Endothelial cell of umbilical vein (primary cell): ENCODE measurements at regions not wholly inside any gene's neighbourhood (a gene's known extent, or its start where the extent isn't known, plus 50 kb on each side); places are given as distances from the start of the nearest gene placed in this dataset.

Experiments
- BruUV-seq: library from RNA; stranded (reverse); fragments of 400-500 nt; replicated peaks from 2 replicates; lab custom pipeline; 2021; lab: Mats Ljungman, UMichigan
- CTCF ChIA-PET: fragments of 300-600, 350-600 bp; sonication (Branson Sonifier 250); formaldehyde crosslinking; loops from one replicate; lab custom pipeline; 2021; ENCODE audit warnings: antibody characterized with exemption, inconsistent platforms; lab: Charles Lee
- POLR2A ChIA-PET: fragments of 300-600, 350-600 bp; sonication (Branson Sonifier 250); formaldehyde crosslinking; loops from one replicate; lab custom pipeline; 2021; ENCODE audit warnings: antibody characterized with exemption, inconsistent platforms; lab: Charles Lee
- DNase-seq: peaks from one replicate; pipeline ENCODE4 v3.0.0-alpha.2; 2011; ENCODE audit warnings: low read depth, low spot score
- FAIRE-seq: peaks from 2 replicates; lab custom pipeline; 2011; peaks lifted over from hg19 to GRCh38; lab: Jason Lieb, UNC
- H2AFZ ChIP-seq: 2 replicates; pipeline ENCODE4 v1.6.0; 2012; ENCODE audit warnings: low read depth, low read length, control low read depth, inconsistent platforms
- H3K27ac ChIP-seq: 2 replicates; pipeline ENCODE4 v1.5.1; 2011; ENCODE audit warnings: low read depth, mild to moderate bottlenecking, control low read depth, low read length, moderate library complexity; ENCODE audit not compliant: insufficient read depth
- H3K27me3 ChIP-seq, 2 experiments: 2 replicates each; pipeline versions ENCODE4 v1.6.0 to v1.6.1; 2011; ENCODE audit warnings: low read length in 2 of 2, mixed read lengths in 1 of 2; ENCODE audit not compliant: control insufficient read depth in 2 of 2, insufficient read depth in 2 of 2
- H3K36me3 ChIP-seq, 2 experiments: 2 replicates in 1 of 2; 3 replicates in 1 of 2; pipeline ENCODE4 v1.5.1; 2011; ENCODE audit warnings: low read length in 2 of 2, mild to moderate bottlenecking in 1 of 2, moderate library complexity in 1 of 2; ENCODE audit not compliant: control insufficient read depth in 2 of 2, insufficient read depth in 2 of 2; ENCODE audit errors: extremely low read depth in 1 of 2
- H3K4me1 ChIP-seq: 3 replicates; pipeline ENCODE4 v1.5.1; 2011; ENCODE audit warnings: mild to moderate bottlenecking, low read length; ENCODE audit not compliant: control insufficient read depth, insufficient read depth; ENCODE audit errors: extremely low read depth
- H3K4me2 ChIP-seq: 2 replicates; pipeline ENCODE4 v1.6.1; 2011; ENCODE audit warnings: low read length, control low read depth, mixed read lengths; ENCODE audit not compliant: insufficient read depth
- H3K4me3 ChIP-seq, 3 experiments: fragments of 200-600 bp in 1 of 3; sonication (generic), shearing (Covaris generic) in 1 of 3; replicated peaks in 1 of 3; 2 replicates each; pipeline ENCODE4 v1.5.1; 2011 to 2016; ENCODE audit warnings: control low read depth in 3 of 3, low read length in 3 of 3, mild to moderate bottlenecking in 2 of 3, inconsistent platforms in 1 of 3, low read depth in 1 of 3, moderate library complexity in 1 of 3; ENCODE audit not compliant: insufficient read depth in 1 of 3
- H3K79me2 ChIP-seq: 2 replicates; pipeline ENCODE4 v1.6.0; 2012; ENCODE audit warnings: low read length, inconsistent platforms; ENCODE audit not compliant: control insufficient read depth, insufficient read depth
- H3K9ac ChIP-seq: replicated peaks from 2 replicates; pipeline ENCODE3; 2011; ENCODE audit warnings: low read length, control low read depth; ENCODE audit not compliant: insufficient read depth; ENCODE audit errors: extremely low read depth
- H3K9me1 ChIP-seq: replicated peaks from 3 replicates; pipeline ENCODE4 v1.6.0; 2011; ENCODE audit warnings: mild to moderate bottlenecking, low read length; ENCODE audit not compliant: control insufficient read depth, insufficient read depth; ENCODE audit errors: extremely low read depth
- H3K9me3 ChIP-seq: replicated peaks from 2 replicates; pipeline ENCODE4 v1.5.1; 2012; ENCODE audit warnings: low read length, inconsistent platforms; ENCODE audit not compliant: control insufficient read depth, insufficient read depth
- H4K20me1 ChIP-seq: replicated peaks from 2 replicates; pipeline ENCODE3; 2011; ENCODE audit warnings: mild to moderate bottlenecking, low read length; ENCODE audit not compliant: control insufficient read depth, insufficient read depth; ENCODE audit errors: extremely low read depth
- EZH2 ChIP-seq: IDR thresholded peaks from 2 replicates; pipeline ENCODE4 v1.6.1; 2012; ENCODE audit warnings: borderline replicate concordance, low read depth, mild to moderate bottlenecking, moderate library complexity, low read length, inconsistent platforms; ENCODE audit not compliant: severe bottlenecking
- FOS ChIP-seq: IDR thresholded peaks from 2 replicates; pipeline ENCODE4 v1.6.1; 2011; ENCODE audit warnings: mild to moderate bottlenecking, low read length, moderate library complexity, borderline replicate concordance; ENCODE audit not compliant: insufficient read depth
- GATA2 ChIP-seq: IDR thresholded peaks from 2 replicates; pipeline ENCODE4 v1.7.0; 2011; ENCODE audit warnings: low read depth, mild to moderate bottlenecking, moderate library complexity, mixed read lengths, low read length; ENCODE audit not compliant: insufficient read length, insufficient read depth
- JUN ChIP-seq: IDR thresholded peaks from 2 replicates; pipeline ENCODE4 v1.6.1; 2011; ENCODE audit warnings: borderline replicate concordance, low read depth; ENCODE audit not compliant: insufficient read length, insufficient read depth
- MYC ChIP-seq: IDR thresholded peaks from one replicate; pipeline ENCODE4 v1.6.1; 2011; ENCODE audit warnings: mild to moderate bottlenecking, low read depth, low read length
- POLR2A ChIP-seq: IDR thresholded peaks from 2 replicates; pipeline ENCODE4 v1.6.1; 2012; ENCODE audit warnings: low read depth, mild to moderate bottlenecking, control low read depth, low read length
- POLR2AphosphoS5 ChIP-seq: IDR thresholded peaks from 2 replicates; pipeline ENCODE4 v1.6.1; 2012; ENCODE audit warnings: low read depth, mild to moderate bottlenecking, control low read depth, low read length, moderate library complexity; ENCODE audit not compliant: insufficient read depth
- dilution Hi-C: fragments of 300-500 bp; cut with MboI; formaldehyde crosslinking; loops from one replicate; pipeline ENCODE4 v1.15.0; 2019; ENCODE audit warnings: low sequenced_read_pairs; ENCODE audit not compliant: extremely low pct_ligation_motif_present
- intact Hi-C: fragments of 100-400 bp; cut with micrococcal nuclease; formaldehyde crosslinking; loops from one replicate; pipeline ENCODE4 v1.10.0; 2022
- TF ChIP-seq, protein P1 (sequence below): IDR thresholded peaks from 2 replicates; pipeline ENCODE4 v1.6.1; 2011; ENCODE audit not compliant: insufficient read depth, insufficient read length
- TF ChIP-seq, protein P2 (sequence below), 2 donors: IDR thresholded peaks; 1 replicate in 1 of 2; 2 replicates in 1 of 2; pipeline ENCODE4 v1.5.1; 2011; ENCODE audit warnings: low read length in 2 of 2, mild to moderate bottlenecking in 2 of 2, moderate library complexity in 2 of 2, control low read depth in 1 of 2, inconsistent platforms in 1 of 2, low read depth in 1 of 2; ENCODE audit not compliant: insufficient read depth in 1 of 2; ENCODE audit errors: extremely low read depth in 1 of 2

DNA sequence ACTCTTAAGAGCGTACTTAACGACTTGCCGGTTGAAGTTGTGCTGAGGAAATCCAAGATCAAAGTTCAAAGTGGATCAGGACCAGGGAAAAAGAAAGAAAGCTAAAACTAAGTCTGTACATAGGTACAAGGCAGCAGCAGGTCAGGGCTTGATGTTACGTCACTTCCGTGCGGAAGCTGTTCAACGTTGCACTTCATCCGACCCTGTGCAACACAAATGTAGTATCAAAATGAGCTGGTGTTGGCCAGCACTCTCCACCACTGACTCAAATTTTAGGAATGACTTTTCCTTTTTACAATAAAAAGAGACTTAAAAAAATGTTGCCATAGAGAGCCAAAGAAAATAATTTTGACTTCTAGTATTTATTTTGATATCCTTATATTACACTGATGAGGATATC is 1315.4 kb downstream of the EFNB2 start:
- H2AFZ ChIP-seq, result no peak overlapping the region
- DNase-seq (no peak), FAIRE-seq (no peak)
- H3K79me2 ChIP-seq, result no peaks in the 10 kb centered on the region
- no TSS peak for BruUV-seq
- no peaks in the 10 kb centered on the region for H3K9me3 ChIP-seq
- no peaks in the 10 kb centered on the region for H3K4me1 ChIP-seq
- dilution Hi-C loops, result no loop called here
- H4K20me1 ChIP-seq, result no peaks in the 10 kb centered on the region
- H3K9me1 ChIP-seq, result no peaks in the 10 kb centered on the region
- H3K4me2 ChIP-seq, result no peak overlapping the region
- no peak overlapping the region for H3K4me3 ChIP-seq
- POLR2A ChIA-PET, result no interaction called here
- TF ChIP-seq POLR2AphosphoS5 (no peak), JUN (no peak), MYC (no peak), POLR2A (no peak), GATA2 (no peak), FOS (no peak), EZH2 (no peak)
- TF ChIP-seq, protein P1, sequence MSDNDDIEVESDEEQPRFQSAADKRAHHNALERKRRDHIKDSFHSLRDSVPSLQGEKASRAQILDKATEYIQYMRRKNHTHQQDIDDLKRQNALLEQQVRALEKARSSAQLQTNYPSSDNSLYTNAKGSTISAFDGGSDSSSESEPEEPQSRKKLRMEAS, result no peak
- TF ChIP-seq, protein P2, sequence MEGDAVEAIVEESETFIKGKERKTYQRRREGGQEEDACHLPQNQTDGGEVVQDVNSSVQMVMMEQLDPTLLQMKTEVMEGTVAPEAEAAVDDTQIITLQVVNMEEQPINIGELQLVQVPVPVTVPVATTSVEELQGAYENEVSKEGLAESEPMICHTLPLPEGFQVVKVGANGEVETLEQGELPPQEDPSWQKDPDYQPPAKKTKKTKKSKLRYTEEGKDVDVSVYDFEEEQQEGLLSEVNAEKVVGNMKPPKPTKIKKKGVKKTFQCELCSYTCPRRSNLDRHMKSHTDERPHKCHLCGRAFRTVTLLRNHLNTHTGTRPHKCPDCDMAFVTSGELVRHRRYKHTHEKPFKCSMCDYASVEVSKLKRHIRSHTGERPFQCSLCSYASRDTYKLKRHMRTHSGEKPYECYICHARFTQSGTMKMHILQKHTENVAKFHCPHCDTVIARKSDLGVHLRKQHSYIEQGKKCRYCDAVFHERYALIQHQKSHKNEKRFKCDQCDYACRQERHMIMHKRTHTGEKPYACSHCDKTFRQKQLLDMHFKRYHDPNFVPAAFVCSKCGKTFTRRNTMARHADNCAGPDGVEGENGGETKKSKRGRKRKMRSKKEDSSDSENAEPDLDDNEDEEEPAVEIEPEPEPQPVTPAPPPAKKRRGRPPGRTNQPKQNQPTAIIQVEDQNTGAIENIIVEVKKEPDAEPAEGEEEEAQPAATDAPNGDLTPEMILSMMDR (IDR thresholded peaks at IDR 0.05; ENCODE audit: extremely low read depth in 1 of 2, insufficient read depth in 1 of 2, low read depth in 1 of 2, low read length in 2 of 2), result no peak
- no peaks in the 10 kb centered on the region for H3K36me3 ChIP-seq
- H3K27ac ChIP-seq, result no peak overlapping the region
- H3K9ac ChIP-seq, result no peak overlapping the region
- H3K27me3 ChIP-seq, result no peaks in the 10 kb centered on the region
- CTCF ChIA-PET, result no interaction called here
- intact Hi-C loops, result no loop called here
